ENCODE measurements at regions not wholly inside any gene's neighbourhood (a gene's known extent, or its start where the extent isn't known, plus 50 kb on each side); places are given as distances from the start of the nearest gene placed in this dataset.

GRCh38 chr10:124316326-124316725, 102.4 kb downstream of the OAT start:
- no peak overlapping the region for H3K4me3 ChIP-seq (ENCODE audit: low read length)
- no peaks in the 10 kb centered on the region for H3K36me3 ChIP-seq (ENCODE audit: control insufficient read depth, insufficient read depth, low read length)
- Mint-ChIP-seq H3K4me3 (no peak overlapping the region), H3K9me3 (no peaks in the 10 kb centered on the region), H3K27me3 (ENCODE audit: low read depth in 2 of 2) (peaks cover 0 to 13% of the 10 kb centered on the region in 2 donors), H3K36me3 (no peaks in the 10 kb centered on the region), H3K27ac (no peak overlapping the region), H3K4me1 (no peaks in the 10 kb centered on the region)
- no peak overlapping the region for H3K27ac ChIP-seq (ENCODE audit: low read length)
- no peaks in the 10 kb centered on the region for H3K9me3 ChIP-seq (ENCODE audit: control insufficient read depth, insufficient read depth, low read length)
- DNase-seq (no peak), ATAC-seq (no peak)
- no peaks in the 10 kb centered on the region for H3K4me1 ChIP-seq (ENCODE audit: control insufficient read depth, insufficient read depth, low read length)
- 95% methylated on average over 4 of the region's 4 CpGs for WGBS (ENCODE audit: insufficient coverage)
- TF ChIP-seq CTCF (IDR thresholded peaks at IDR 0.05) = no peak
- intact Hi-C loops (cut with micrococcal nuclease) = no loop called here
- H3K27me3 ChIP-seq (ENCODE audit: control insufficient read depth, insufficient read depth, low read length) = no peaks in the 10 kb centered on the region

GRCh38 chr10:124315591-124316270, 103.0 kb downstream of the OAT start:
- no peak overlapping the region for H3K4me3 ChIP-seq (ENCODE audit: low read length)
- no peaks in the 10 kb centered on the region for H3K9me3 ChIP-seq (ENCODE audit: control insufficient read depth, insufficient read depth, low read length)
- H3K36me3 ChIP-seq (ENCODE audit: control insufficient read depth, insufficient read depth, low read length) = no peaks in the 10 kb centered on the region
- H3K4me1 Mint-ChIP-seq = no peaks in the 10 kb centered on the region
- WGBS (ENCODE audit: insufficient coverage) = 61% methylated on average over 6 of the region's 6 CpGs
- intact Hi-C loops (cut with micrococcal nuclease) = no loop called here
- H3K27ac ChIP-seq (ENCODE audit: low read length) = no peak overlapping the region
- no peaks in the 10 kb centered on the region for H3K9me3 Mint-ChIP-seq
- TF ChIP-seq CTCF (IDR thresholded peaks at IDR 0.05) = no peak
- H3K4me3 Mint-ChIP-seq = no peak overlapping the region
- no peaks in the 10 kb centered on the region for H3K27me3 ChIP-seq (ENCODE audit: control insufficient read depth, insufficient read depth, low read length)
- no peaks in the 10 kb centered on the region for H3K36me3 Mint-ChIP-seq
- H3K27me3 Mint-ChIP-seq (ENCODE audit: low read depth in 2 of 2) = peaks cover 0 to 13% of the 10 kb centered on the region in 2 donors
- ATAC-seq (no peak), DNase-seq (no peak)
- no peaks in the 10 kb centered on the region for H3K4me1 ChIP-seq (ENCODE audit: control insufficient read depth, insufficient read depth, low read length)
- H3K27ac Mint-ChIP-seq = no peak overlapping the region

GRCh38 chr10:124313374-124313773, 105.3 kb downstream of the OAT start:
- DNase-seq = no peak
- ATAC-seq = no peak

More at GRCh38 chr10:124313374-124313773, 105.3 kb downstream of the OAT start:
- Histone ChIP-seq H3K36me3 (ENCODE audit: control insufficient read depth, insufficient read depth, low read length) (no peaks in the 10 kb centered on the region), H3K4me3 (ENCODE audit: low read length) (no peak overlapping the region), H3K9me3 (ENCODE audit: control insufficient read depth, insufficient read depth, low read length) (no peaks in the 10 kb centered on the region), H3K27ac (ENCODE audit: low read length) (no peak overlapping the region), H3K4me1 (ENCODE audit: control insufficient read depth, insufficient read depth, low read length) (no peaks in the 10 kb centered on the region), H3K27me3 (ENCODE audit: control insufficient read depth, insufficient read depth, low read length) (no peaks in the 10 kb centered on the region)
- Mint-ChIP-seq H3K4me3 (no peak overlapping the region), H3K36me3 (no peaks in the 10 kb centered on the region), H3K4me1 (no peaks in the 10 kb centered on the region), H3K9me3 (no peaks in the 10 kb centered on the region), H3K27ac (no peak overlapping the region), H3K27me3 (ENCODE audit: low read depth in 2 of 2) (peaks cover 0 to 13% of the 10 kb centered on the region in 2 donors)
- 89% methylated on average over 4 of the region's 4 CpGs for WGBS (ENCODE audit: insufficient coverage)
- intact Hi-C loops (cut with micrococcal nuclease) = no loop called here
- TF ChIP-seq CTCF (IDR thresholded peaks at IDR 0.05) = no peak
